Astrocyte (in vitro differentiated cells and primary cell): ENCODE measurements at regions not wholly inside any gene's neighbourhood (a gene's known extent, or its start where the extent isn't known, plus 50 kb on each side); places are given as distances from the start of the nearest gene placed in this dataset.

Experiments used
- EZH2 ChIP-seq: IDR thresholded peaks from 2 replicates; pipeline ENCODE4 v1.6.1; 2012; ENCODE audit warnings: mild to moderate bottlenecking, low read length, inconsistent platforms; ENCODE audit not compliant: insufficient read depth
- TF ChIP-seq, protein P1 (sequence below): IDR thresholded peaks from 2 replicates; pipeline ENCODE4 v1.5.1; 2011; ENCODE audit warnings: low read depth, mild to moderate bottlenecking, inconsistent platforms, low read length, moderate library complexity; ENCODE audit not compliant: insufficient read depth

DNA sequence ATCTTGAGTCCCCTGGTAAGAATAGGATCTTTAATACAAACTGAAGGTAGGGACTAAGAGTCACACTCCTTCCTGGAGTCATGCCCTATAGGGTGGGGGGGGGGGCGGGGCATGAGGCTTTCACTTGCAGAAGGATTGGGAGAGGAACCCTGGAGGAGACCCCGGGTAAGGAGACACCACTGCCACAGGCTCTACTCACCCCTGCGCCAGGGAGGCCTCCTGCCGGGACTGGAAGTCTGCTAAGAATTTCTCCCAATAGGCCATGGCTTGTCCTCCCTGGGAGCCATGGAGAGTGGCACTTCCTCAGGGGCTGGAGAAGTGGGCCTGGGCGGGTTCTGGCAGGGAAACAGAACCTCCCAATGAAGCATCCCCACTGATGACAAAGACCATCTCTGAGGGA, 645.3 kb upstream of the RAB6C start:
- no peak for TF ChIP-seq EZH2
- TF ChIP-seq, protein P1, sequence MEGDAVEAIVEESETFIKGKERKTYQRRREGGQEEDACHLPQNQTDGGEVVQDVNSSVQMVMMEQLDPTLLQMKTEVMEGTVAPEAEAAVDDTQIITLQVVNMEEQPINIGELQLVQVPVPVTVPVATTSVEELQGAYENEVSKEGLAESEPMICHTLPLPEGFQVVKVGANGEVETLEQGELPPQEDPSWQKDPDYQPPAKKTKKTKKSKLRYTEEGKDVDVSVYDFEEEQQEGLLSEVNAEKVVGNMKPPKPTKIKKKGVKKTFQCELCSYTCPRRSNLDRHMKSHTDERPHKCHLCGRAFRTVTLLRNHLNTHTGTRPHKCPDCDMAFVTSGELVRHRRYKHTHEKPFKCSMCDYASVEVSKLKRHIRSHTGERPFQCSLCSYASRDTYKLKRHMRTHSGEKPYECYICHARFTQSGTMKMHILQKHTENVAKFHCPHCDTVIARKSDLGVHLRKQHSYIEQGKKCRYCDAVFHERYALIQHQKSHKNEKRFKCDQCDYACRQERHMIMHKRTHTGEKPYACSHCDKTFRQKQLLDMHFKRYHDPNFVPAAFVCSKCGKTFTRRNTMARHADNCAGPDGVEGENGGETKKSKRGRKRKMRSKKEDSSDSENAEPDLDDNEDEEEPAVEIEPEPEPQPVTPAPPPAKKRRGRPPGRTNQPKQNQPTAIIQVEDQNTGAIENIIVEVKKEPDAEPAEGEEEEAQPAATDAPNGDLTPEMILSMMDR, result no peak
